Ishikawa (cell line): ENCODE measurements at regions not wholly inside any gene's neighbourhood (a gene's known extent, or its start where the extent isn't known, plus 50 kb on each side); places are given as distances from the start of the nearest gene placed in this dataset.

Source experiments
- CEBPB ChIP-seq: IDR thresholded peaks from 2 replicates; pipeline ENCODE4 v1.6.1; 2012
- CREB1 ChIP-seq: IDR thresholded peaks from 2 replicates; pipeline ENCODE4 v1.6.1; 2012; ENCODE audit warnings: low read depth
- EGR1 ChIP-seq: IDR thresholded peaks from 2 replicates; pipeline ENCODE4 v1.6.1; 2012
- EP300 ChIP-seq: IDR thresholded peaks from 2 replicates; pipeline ENCODE4 v1.6.1; 2012; ENCODE audit warnings: borderline replicate concordance
- FOXM1 ChIP-seq: IDR thresholded peaks from 2 replicates; pipeline ENCODE4 v1.6.1; 2012; ENCODE audit warnings: low read depth, borderline replicate concordance
- NFIC ChIP-seq: IDR thresholded peaks from 2 replicates; pipeline ENCODE4 v1.6.1; 2012
- RAD21 ChIP-seq: IDR thresholded peaks from 2 replicates; pipeline ENCODE4 v1.6.1; 2012; ENCODE audit warnings: low read depth
- REST ChIP-seq: IDR thresholded peaks from 2 replicates; pipeline ENCODE4 v1.6.1; 2012; ENCODE audit warnings: low read depth, mild to moderate bottlenecking
- TAF1 ChIP-seq: IDR thresholded peaks from 2 replicates; pipeline ENCODE4 v1.6.1; 2012; ENCODE audit warnings: low read depth, mild to moderate bottlenecking
- TCF12 ChIP-seq: IDR thresholded peaks from 2 replicates; pipeline ENCODE4 v1.6.1; 2012; ENCODE audit warnings: low read depth
- TEAD4 ChIP-seq: IDR thresholded peaks from 2 replicates; pipeline ENCODE4 v1.6.1; 2012
- YY1 ChIP-seq: IDR thresholded peaks from 2 replicates; pipeline ENCODE4 v1.6.1; 2012; ENCODE audit warnings: low read depth
- ZBTB7A ChIP-seq: IDR thresholded peaks from 2 replicates; pipeline ENCODE4 v1.6.1; 2012; ENCODE audit warnings: low read depth
- TF ChIP-seq, protein P1 (sequence below): IDR thresholded peaks from 2 replicates; pipeline ENCODE4 v1.6.1; 2012
- TF ChIP-seq, protein P2 (sequence below): IDR thresholded peaks from 2 replicates; pipeline ENCODE4 v1.6.1; 2012

GRCh38 chr10:65769828-65770227, 1156.0 kb upstream of the LRRTM3 start:
- TF ChIP-seq REST: no peak
- TF ChIP-seq, protein P1, sequence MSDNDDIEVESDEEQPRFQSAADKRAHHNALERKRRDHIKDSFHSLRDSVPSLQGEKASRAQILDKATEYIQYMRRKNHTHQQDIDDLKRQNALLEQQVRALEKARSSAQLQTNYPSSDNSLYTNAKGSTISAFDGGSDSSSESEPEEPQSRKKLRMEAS: no peak

GRCh38 chr10:65778753-65779152, 1147.1 kb upstream of the LRRTM3 start:
- TF ChIP-seq REST (no peak), RAD21 (no peak), CEBPB (no peak), CREB1 (no peak), FOXM1 (no peak), ZBTB7A (no peak), YY1 (no peak)
- TF ChIP-seq, protein P2, sequence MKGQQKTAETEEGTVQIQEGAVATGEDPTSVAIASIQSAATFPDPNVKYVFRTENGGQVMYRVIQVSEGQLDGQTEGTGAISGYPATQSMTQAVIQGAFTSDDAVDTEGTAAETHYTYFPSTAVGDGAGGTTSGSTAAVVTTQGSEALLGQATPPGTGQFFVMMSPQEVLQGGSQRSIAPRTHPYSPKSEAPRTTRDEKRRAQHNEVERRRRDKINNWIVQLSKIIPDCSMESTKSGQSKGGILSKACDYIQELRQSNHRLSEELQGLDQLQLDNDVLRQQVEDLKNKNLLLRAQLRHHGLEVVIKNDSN: no peak
- TF ChIP-seq, protein P1: no peak

DNA sequence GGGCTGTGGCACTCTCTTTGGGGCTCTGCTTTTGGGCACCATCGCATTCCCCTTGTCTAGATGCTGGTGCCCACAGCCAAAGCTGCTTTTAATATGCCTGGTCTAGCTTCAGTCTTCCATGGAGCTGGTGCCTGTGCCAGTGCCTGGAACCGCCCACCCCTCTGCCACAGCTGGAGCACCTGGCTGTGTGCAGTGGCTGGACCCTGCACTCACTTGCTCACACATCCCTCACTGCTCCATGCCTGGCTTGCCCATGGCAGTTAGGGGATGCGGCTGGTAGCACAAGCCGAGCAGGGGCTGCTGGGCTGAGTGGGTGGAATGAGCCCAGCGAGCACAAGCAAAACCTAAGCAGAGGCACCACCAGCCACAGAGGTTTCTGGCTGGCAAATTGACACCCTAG, 1145.9 kb upstream of the LRRTM3 start:
- TF ChIP-seq, protein P1: no peak
- TF ChIP-seq ZBTB7A: no peak

GRCh38 chr10:65786279-65786678, 1139.6 kb upstream of the LRRTM3 start:
- no peak for TF ChIP-seq CEBPB

DNA sequence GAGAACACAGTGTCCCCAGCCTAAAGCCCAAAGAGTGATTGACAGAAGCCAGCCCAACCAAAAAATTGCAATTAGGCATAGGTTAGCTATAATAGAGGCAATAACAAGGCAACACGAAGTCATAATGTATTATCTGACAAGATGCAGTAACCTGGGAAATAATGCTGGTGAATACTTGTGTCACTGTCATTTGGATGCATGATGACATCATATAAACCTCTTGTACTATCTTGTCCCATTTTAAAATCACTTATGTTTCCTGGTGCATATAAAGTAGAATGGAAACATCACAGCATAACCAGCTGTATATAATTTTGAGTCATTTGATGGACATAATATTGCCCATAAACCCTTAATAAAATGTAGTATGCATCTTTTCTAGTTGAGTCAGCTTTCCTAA, 1138.3 kb upstream of the LRRTM3 start:
- TF ChIP-seq, protein P2: no peak
- TF ChIP-seq EGR1: no peak
- TF ChIP-seq TCF12: no peak
- TF ChIP-seq TEAD4: no peak
- no peak for TF ChIP-seq FOXM1
- no peak for TF ChIP-seq EP300
- no peak for TF ChIP-seq ZBTB7A
- TF ChIP-seq TAF1: no peak
- TF ChIP-seq NFIC: no peak
- TF ChIP-seq YY1: no peak
- TF ChIP-seq CEBPB: no peak
- no peak for TF ChIP-seq REST
- no peak for TF ChIP-seq RAD21
- TF ChIP-seq CREB1: no peak
- TF ChIP-seq, protein P1: no peak

GRCh38 chr10:65788271-65788670, 1137.6 kb upstream of the LRRTM3 start:
- no peak for TF ChIP-seq ZBTB7A
- TF ChIP-seq CREB1: no peak
- TF ChIP-seq, protein P1: no peak
- TF ChIP-seq TEAD4: no peak
- TF ChIP-seq FOXM1: no peak
- no peak for TF ChIP-seq RAD21
- no peak for TF ChIP-seq TCF12
- TF ChIP-seq, protein P2: no peak
- no peak for TF ChIP-seq NFIC
- TF ChIP-seq CEBPB: no peak
- no peak for TF ChIP-seq EP300
- TF ChIP-seq EGR1: no peak
- no peak for TF ChIP-seq TAF1
